ENCODE measurements at regions not wholly inside any gene's neighbourhood (a gene's known extent, or its start where the extent isn't known, plus 50 kb on each side); places are given as distances from the start of the nearest gene placed in this dataset.
"Not testable (repeated sequence)": the region's sequence is repeated elsewhere in the genome, so short reads cannot be mapped to it uniquely, and the experiment has no call there.

DNA sequence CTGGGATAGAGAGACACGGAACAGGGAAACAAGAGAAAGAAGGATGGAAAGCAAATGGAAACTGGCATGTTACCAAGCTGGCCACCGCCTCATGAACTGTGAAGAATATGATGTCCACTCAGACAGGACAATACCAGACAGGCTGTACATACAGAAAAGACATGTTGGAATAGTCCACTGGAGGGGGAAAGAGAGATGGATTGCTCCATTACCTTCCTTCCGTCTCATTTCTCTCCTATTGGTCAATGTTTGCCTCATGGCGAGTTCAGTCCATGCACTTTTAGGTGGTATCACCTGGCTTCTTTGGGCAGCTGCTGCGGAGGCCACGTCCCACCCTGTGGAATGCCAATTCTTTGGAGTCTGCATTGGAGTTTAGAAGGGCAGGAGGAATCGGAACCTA lies 166.4 kb downstream of the AEBP2 start:
- CTCF ChIA-PET = no interaction called here
- intact Hi-C loops (cut with micrococcal nuclease) = no loop called here
- H3K27ac Mint-ChIP-seq = no peak overlapping the region
- H3K4me1 Mint-ChIP-seq (ENCODE audit: low read depth) = no peaks in the 10 kb centered on the region
- H3K36me3 Mint-ChIP-seq (ENCODE audit: low read depth) = peaks cover 8% of the 10 kb centered on the region
- H3K27me3 Mint-ChIP-seq (ENCODE audit: low read depth) = no peaks in the 10 kb centered on the region
- peaks cover 6% of the 10 kb centered on the region for H3K9me3 Mint-ChIP-seq
- no peak overlapping the region for H3K4me3 Mint-ChIP-seq
- DNase-seq = no peak

DNA sequence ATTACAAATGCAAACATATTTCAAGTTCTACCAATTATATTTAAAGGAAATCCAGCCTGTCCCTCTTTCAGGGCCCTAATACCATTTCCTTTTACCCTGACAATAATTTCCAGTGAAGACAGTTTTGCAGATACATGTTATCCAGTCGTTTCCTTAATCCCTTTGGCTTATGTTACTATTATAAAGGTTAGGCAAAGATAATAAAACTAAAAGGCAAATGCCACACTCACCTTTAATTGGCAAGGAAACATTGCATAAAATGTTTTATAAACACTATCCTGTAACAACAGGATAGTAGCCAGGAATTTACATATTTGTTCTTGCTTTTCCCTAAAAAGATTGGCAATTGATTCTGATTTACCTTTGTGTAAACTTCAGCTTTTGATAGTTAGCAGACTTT lies 168.7 kb downstream of the AEBP2 start:
- intact Hi-C loops (cut with micrococcal nuclease) = no loop called here
- Mint-ChIP-seq H3K27me3 (ENCODE audit: low read depth) (no peaks in the 10 kb centered on the region), H3K4me3 (no peak overlapping the region), H3K27ac (no peak overlapping the region), H3K4me1 (ENCODE audit: low read depth) (no peaks in the 10 kb centered on the region), H3K9me3 (peaks cover 12% of the 10 kb centered on the region), H3K36me3 (ENCODE audit: low read depth) (peaks cover 18% of the 10 kb centered on the region)
- CTCF ChIA-PET = no interaction called here
- no peak for DNase-seq

DNA sequence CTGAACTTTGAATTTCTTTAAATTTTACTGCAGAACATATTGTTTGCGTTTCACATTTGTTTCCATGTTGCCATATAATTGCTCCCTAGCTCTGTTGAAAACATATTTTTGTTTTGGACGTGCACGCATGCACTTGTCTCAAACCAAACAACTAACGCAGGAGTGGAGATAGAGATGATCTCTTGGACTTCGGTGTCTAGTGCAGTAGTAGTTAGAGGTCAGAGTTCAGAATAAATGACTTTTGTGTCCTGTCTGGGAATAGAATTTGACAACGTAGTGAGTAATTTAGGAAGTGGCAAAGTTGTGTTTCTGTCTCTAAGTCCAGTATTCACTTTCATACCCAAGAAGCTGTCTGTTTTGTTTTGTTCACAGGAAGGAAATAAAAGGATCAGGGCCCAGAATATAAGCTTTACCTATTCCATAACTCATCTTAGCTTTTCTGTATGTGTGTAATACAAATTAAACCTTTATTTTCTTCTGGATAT lies 173.8 kb downstream of the AEBP2 start:
- H3K27ac Mint-ChIP-seq = no peak overlapping the region
- no peak overlapping the region for H3K4me3 Mint-ChIP-seq
- no peak for DNase-seq
- no peaks in the 10 kb centered on the region for H3K27me3 Mint-ChIP-seq (ENCODE audit: low read depth)
- H3K9me3 Mint-ChIP-seq = peaks cover 6% of the 10 kb centered on the region
- H3K4me1 Mint-ChIP-seq (ENCODE audit: low read depth) = peaks cover 4% of the 10 kb centered on the region
- H3K36me3 Mint-ChIP-seq (ENCODE audit: low read depth) = peaks cover 14% of the 10 kb centered on the region
- intact Hi-C loops (cut with micrococcal nuclease) = no loop called here
- CTCF ChIA-PET = no interaction called here

DNA sequence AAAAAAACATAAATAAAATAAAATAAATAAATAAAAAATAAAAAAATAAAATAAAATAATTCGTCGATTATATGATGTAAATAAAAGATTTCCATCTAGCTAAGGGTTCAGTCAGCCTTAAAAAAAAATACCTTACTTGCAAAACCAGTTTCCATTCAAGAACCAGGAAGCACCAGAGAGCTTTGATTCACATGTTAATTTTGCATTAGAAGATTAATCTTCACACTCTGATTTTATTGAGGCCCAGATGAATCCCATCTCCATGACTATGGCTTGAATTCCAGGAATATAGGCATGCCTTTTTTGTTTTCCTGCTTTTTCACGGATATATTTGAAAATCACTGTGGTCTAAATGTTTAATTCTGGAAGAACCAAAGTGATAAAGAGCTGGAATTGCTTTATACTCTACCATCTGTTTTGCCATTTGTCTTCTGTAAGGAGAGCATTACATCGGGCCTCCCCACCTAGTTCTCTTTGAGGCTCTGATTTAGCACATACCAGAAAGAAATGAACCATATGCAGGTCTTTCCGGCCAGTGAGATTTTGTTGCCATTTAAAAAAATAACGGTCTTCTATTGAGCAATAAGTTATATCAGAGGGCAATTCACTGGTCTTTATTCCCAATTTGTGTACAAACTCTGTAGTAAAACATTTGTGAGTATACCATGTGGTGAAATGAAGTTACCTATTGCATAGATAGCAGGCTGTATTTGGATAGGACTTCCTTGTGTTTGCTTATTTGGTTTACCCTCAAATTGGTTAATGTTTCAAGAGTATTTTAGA lies 175.5 kb downstream of the AEBP2 start:
- Mint-ChIP-seq H3K27me3 (ENCODE audit: low read depth) (no peaks in the 10 kb centered on the region), H3K27ac (no peak overlapping the region), H3K36me3 (ENCODE audit: low read depth) (peaks cover 14% of the 10 kb centered on the region), H3K4me3 (no peak overlapping the region), H3K4me1 (ENCODE audit: low read depth) (peaks cover 4% of the 10 kb centered on the region), H3K9me3 (peaks cover 6% of the 10 kb centered on the region)
- no peak for DNase-seq
- intact Hi-C loops (cut with micrococcal nuclease) = no loop called here
- CTCF ChIA-PET = interaction anchor here (0.7 kb wide), 1 partner anchor 421 kb away, joined by 3 read pairs; no protein-coding TSS in a partner anchor

GRCh38 chr12:19615384-19615725 lies 176.1 kb downstream of the AEBP2 start:
- Mint-ChIP-seq H3K36me3 (ENCODE audit: low read depth) (peaks cover 14% of the 10 kb centered on the region), H3K27ac (no peak overlapping the region), H3K4me1 (ENCODE audit: low read depth) (peaks cover 4% of the 10 kb centered on the region), H3K4me3 (no peak overlapping the region), H3K27me3 (ENCODE audit: low read depth) (no peaks in the 10 kb centered on the region), H3K9me3 (peaks cover 6% of the 10 kb centered on the region)
- CTCF ChIA-PET = no interaction called here
- intact Hi-C loops (cut with micrococcal nuclease) = no loop called here
- no peak for DNase-seq

- CTCF ChIA-PET = no interaction called here
- H3K4me3 Mint-ChIP-seq = no peak overlapping the region
- H3K27ac Mint-ChIP-seq = no peak overlapping the region
- DNase-seq = no peak
- no peaks in the 10 kb centered on the region for H3K27me3 Mint-ChIP-seq (ENCODE audit: low read depth)
- intact Hi-C loops (cut with micrococcal nuclease) = no loop called here
- peaks cover 8% of the 10 kb centered on the region for H3K36me3 Mint-ChIP-seq (ENCODE audit: low read depth)
- peaks cover 2% of the 10 kb centered on the region for H3K9me3 Mint-ChIP-seq
- peaks cover 4% of the 10 kb centered on the region for H3K4me1 Mint-ChIP-seq (ENCODE audit: low read depth)
Observed at GRCh38 chr12:19616781-19617180, 177.5 kb downstream of the AEBP2 start.

- intact Hi-C loops (cut with micrococcal nuclease) = no loop called here
- no peaks in the 10 kb centered on the region for H3K36me3 Mint-ChIP-seq (ENCODE audit: low read depth)
- H3K4me1 Mint-ChIP-seq (ENCODE audit: low read depth) = peaks cover 4% of the 10 kb centered on the region
- no peak overlapping the region for H3K27ac Mint-ChIP-seq
- no peak for DNase-seq
- CTCF ChIA-PET = no interaction called here
- no peak overlapping the region for H3K4me3 Mint-ChIP-seq
- H3K27me3 Mint-ChIP-seq (ENCODE audit: low read depth) = no peaks in the 10 kb centered on the region
- H3K9me3 Mint-ChIP-seq = no peaks in the 10 kb centered on the region
Observed at GRCh38 chr12:19620222-19620621, 180.9 kb downstream of the AEBP2 start.

DNA sequence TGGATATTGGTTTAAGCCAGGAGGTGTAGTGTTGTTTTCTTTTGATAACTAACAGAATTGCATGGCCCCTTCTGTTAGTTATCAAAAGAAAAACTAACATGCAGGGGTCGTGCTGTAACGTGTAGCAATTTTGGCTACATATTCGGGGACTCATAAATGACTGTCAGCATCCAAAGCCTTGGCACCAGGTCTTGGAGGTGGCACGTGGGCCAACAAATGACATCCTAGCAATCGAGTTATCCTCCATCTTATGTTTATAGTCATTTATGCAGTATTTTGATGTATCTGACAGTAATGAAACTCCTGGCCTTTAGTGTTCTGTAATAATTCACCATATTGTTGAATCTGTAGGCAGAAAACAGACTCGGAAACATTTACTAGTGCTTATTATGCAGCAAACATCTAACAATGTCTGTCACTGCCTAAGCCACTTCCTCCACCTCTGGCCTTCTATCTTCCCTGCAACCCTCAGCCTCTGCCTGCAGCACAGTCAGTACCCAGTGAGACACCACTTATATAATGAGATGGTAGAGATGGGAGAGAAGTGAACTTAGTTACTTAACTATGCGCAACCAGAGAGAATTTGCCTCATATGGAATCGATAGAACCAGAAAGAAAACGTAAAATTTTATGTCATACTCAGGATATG lies 184.6 kb downstream of the AEBP2 start:
- H3K9me3 Mint-ChIP-seq = peaks cover 3% of the 10 kb centered on the region
- intact Hi-C loops (cut with micrococcal nuclease) = no loop called here
- H3K27ac Mint-ChIP-seq = no peak overlapping the region
- H3K27me3 Mint-ChIP-seq (ENCODE audit: low read depth) = no peaks in the 10 kb centered on the region
- CTCF ChIA-PET = no interaction called here
- no peaks in the 10 kb centered on the region for H3K36me3 Mint-ChIP-seq (ENCODE audit: low read depth)
- no peak overlapping the region for H3K4me3 Mint-ChIP-seq
- no peak for DNase-seq
- no peaks in the 10 kb centered on the region for H3K4me1 Mint-ChIP-seq (ENCODE audit: low read depth)

DNA sequence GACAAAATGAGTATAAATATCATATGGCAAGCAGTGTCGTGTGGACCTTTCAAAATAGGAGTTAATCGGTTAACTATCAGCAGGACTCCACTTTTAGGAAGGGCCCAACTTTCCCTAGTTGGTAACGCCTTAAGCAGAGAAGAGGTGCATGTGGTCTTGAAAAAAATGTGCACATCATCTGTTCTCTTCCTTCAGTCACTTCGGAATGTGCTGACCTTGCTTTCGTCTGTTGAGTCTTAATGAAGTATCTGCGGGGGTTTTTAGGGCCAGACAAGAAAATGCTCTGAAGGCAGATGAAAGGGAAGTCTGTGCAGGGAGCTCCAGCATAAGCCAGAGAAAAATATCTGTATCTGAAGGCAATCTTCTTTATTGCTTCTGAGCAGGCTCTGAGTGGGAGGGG lies 185.2 kb downstream of the AEBP2 start:
- H3K9me3 Mint-ChIP-seq = peaks cover 3% of the 10 kb centered on the region
- H3K4me3 Mint-ChIP-seq = no peak overlapping the region
- CTCF ChIA-PET = no interaction called here
- no peaks in the 10 kb centered on the region for H3K4me1 Mint-ChIP-seq (ENCODE audit: low read depth)
- H3K36me3 Mint-ChIP-seq (ENCODE audit: low read depth) = no peaks in the 10 kb centered on the region
- H3K27me3 Mint-ChIP-seq (ENCODE audit: low read depth) = no peaks in the 10 kb centered on the region
- no peak overlapping the region for H3K27ac Mint-ChIP-seq
- DNase-seq = no peak
- intact Hi-C loops (cut with micrococcal nuclease) = no loop called here

GRCh38 chr12:19625551-19625950 lies 186.3 kb downstream of the AEBP2 start:
- CTCF ChIA-PET; intact Hi-C loops (cut with micrococcal nuclease); H3K4me3 Mint-ChIP-seq; H3K4me1 Mint-ChIP-seq (ENCODE audit: low read depth); H3K36me3 Mint-ChIP-seq (ENCODE audit: low read depth); H3K9me3 Mint-ChIP-seq; H3K27ac Mint-ChIP-seq; H3K27me3 Mint-ChIP-seq (ENCODE audit: low read depth); DNase-seq: not testable (repeated sequence)

DNA sequence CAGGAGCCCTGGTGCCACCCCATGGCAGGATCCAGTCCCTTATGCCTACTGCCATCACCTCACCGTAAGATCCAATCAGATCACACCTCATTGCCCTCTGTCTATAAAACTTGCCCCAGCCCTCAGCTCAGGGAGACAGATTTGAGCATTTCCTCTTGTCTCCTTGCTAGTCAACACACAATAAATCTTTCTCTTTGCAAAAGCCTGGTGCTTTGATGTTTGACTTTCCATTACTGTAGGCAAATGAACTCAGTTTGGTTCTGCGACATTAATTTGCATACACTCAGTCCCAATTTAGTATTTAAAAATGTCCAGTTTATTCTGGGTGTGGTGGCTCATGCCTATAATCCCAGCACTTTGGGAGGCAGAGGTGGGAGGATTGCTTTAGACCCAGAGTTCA lies 188.4 kb downstream of the AEBP2 start:
- H3K4me3 Mint-ChIP-seq = no peak overlapping the region
- H3K9me3 Mint-ChIP-seq = peaks cover 3% of the 10 kb centered on the region
- DNase-seq = no peak
- no peaks in the 10 kb centered on the region for H3K27me3 Mint-ChIP-seq (ENCODE audit: low read depth)
- intact Hi-C loops (cut with micrococcal nuclease) = no loop called here
- H3K36me3 Mint-ChIP-seq (ENCODE audit: low read depth) = no peaks in the 10 kb centered on the region
- H3K27ac Mint-ChIP-seq = no peak overlapping the region
- CTCF ChIA-PET = no interaction called here
- H3K4me1 Mint-ChIP-seq (ENCODE audit: low read depth) = no peaks in the 10 kb centered on the region

GRCh38 chr12:19630536-19630935 lies 191.2 kb downstream of the AEBP2 start:
- Mint-ChIP-seq H3K4me1 (ENCODE audit: low read depth) (no peaks in the 10 kb centered on the region), H3K27ac (no peak overlapping the region), H3K9me3 (peaks cover 3% of the 10 kb centered on the region), H3K36me3 (ENCODE audit: low read depth) (no peaks in the 10 kb centered on the region), H3K4me3 (no peak overlapping the region), H3K27me3 (ENCODE audit: low read depth) (no peaks in the 10 kb centered on the region)
- intact Hi-C loops (cut with micrococcal nuclease) = no loop called here
- DNase-seq = no peak
- CTCF ChIA-PET = no interaction called here

DNA sequence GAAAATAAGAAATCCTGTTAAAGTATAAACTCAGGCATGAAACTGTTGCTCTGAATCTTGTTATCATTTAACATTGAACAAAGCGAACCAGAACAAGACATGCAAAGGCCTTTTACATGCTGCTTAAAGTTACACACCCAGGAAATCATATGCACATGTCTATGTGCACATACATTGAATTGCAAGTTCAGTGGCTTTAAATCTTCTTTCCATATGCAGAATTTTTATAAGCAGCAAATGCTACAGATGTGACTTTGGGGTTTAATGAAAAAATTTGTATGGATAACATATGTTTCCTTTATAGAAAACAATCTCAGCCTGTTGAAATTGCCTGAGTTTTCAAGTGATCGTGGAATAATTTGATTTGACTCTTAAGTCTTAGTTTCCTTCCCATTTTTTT lies 193.9 kb downstream of the AEBP2 start:
- intact Hi-C loops (cut with micrococcal nuclease) = no loop called here
- Mint-ChIP-seq H3K4me1 (ENCODE audit: low read depth) (no peaks in the 10 kb centered on the region), H3K27me3 (ENCODE audit: low read depth) (no peaks in the 10 kb centered on the region), H3K4me3 (no peak overlapping the region), H3K27ac (no peak overlapping the region), H3K9me3 (no peaks in the 10 kb centered on the region), H3K36me3 (ENCODE audit: low read depth) (no peaks in the 10 kb centered on the region)
- no peak for DNase-seq
- CTCF ChIA-PET = no interaction called here
